ENCODE measurements at regions not wholly inside any gene's neighbourhood (a gene's known extent, or its start where the extent isn't known, plus 50 kb on each side); places are given as distances from the start of the nearest gene placed in this dataset.

- H3K27ac ChIP-seq = no peak overlapping the region
- intact Hi-C loops (cut with DNase I) = no loop called here
- H3K36me3 ChIP-seq = no peaks in the 10 kb centered on the region
- TF ChIP-seq EP300 (IDR thresholded peaks at IDR 0.05) (no peak), CTCF (IDR thresholded peaks at IDR 0.05) (no peak), POLR2AphosphoS5 (IDR thresholded peaks at IDR 0.05) (no peak)
- WGBS, 2 donors = 26 to 64% methylated on average over 2 of the region's 2 CpGs
- H3K27me3 ChIP-seq = no peaks in the 10 kb centered on the region
- no peak overlapping the region for H3K4me3 ChIP-seq
- H3K4me1 ChIP-seq = peaks cover 0 to 10% (median 0%) of the 10 kb centered on the region in 4 donors
- no peaks in the 10 kb centered on the region for H3K9me3 ChIP-seq
- no peak for DNase-seq
Observed at GRCh38 chr3:144866476-144866875, 894.9 kb downstream of the DIPK2A start.

DNA sequence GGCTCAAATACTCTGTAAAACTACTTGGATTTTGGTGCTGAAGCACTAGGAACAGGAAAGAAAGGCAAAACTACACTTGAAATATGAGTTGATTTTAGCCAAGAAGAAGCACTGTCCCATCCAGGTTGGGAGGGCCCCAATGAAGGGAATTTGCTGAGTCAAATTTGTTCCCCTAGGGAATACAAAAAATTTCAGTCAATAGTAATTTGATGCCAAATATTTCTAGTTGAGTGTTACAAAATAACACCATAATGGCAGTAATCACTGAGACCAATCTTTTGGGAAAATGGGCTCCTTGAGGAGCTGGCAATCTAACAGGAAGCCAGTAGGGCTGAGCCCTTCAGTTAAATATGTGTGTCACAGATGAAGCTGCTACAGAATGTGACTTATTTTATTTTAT is 896.9 kb downstream of the DIPK2A start:
- Histone ChIP-seq H3K4me3 (no peak overlapping the region), H3K36me3 (no peaks in the 10 kb centered on the region), H3K27ac (no peak overlapping the region), H3K27me3 (no peaks in the 10 kb centered on the region), H3K9me3 (no peaks in the 10 kb centered on the region), H3K4me1 (peaks cover 0 to 10% (median 0%) of the 10 kb centered on the region in 4 donors)
- no peak for TF ChIP-seq POLR2A (IDR thresholded peaks at IDR 0.05)
- no peak for TF ChIP-seq POLR2AphosphoS5 (IDR thresholded peaks at IDR 0.05)
- no peak for TF ChIP-seq EP300 (IDR thresholded peaks at IDR 0.05)
- TF ChIP-seq CTCF (IDR thresholded peaks at IDR 0.05) = no peak
- intact Hi-C loops (cut with DNase I) = no loop called here
- DNase-seq = no peak

- no peak for DNase-seq
- no peaks in the 10 kb centered on the region for H3K36me3 ChIP-seq
- intact Hi-C loops (cut with DNase I) = no loop called here
- H3K9me3 ChIP-seq = no peaks in the 10 kb centered on the region
- TF ChIP-seq EP300 (IDR thresholded peaks at IDR 0.05) (no peak), CTCF (IDR thresholded peaks at IDR 0.05) (no peak), POLR2AphosphoS5 (IDR thresholded peaks at IDR 0.05) (no peak), POLR2A (IDR thresholded peaks at IDR 0.05) (no peak)
- no peak overlapping the region for H3K27ac ChIP-seq
- 85 to 99% methylated on average over 1 of the region's 1 CpG for WGBS, 2 donors
- H3K27me3 ChIP-seq = no peaks in the 10 kb centered on the region
- no peaks in the 10 kb centered on the region for H3K4me1 ChIP-seq
- no peak overlapping the region for H3K4me3 ChIP-seq
Observed at GRCh38 chr3:144873066-144873465, 901.4 kb downstream of the DIPK2A start.

DNA sequence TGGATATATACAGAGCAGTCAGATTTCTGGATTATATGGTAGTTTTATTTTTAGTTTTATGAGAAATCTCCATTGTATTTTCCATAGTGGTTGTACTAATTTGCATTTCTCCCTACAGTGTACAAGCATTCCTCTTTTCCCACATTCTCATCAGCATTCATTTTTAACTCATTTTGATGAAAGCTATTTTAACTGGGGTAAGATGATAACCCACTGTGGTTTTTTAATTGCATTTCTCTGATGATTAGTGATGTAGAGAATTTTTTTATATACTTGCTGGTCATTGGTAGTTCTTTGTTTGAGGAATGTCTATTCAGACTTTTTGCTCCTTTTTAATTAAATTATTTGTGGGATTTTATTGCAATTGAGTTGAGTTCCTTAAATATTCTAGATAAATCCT is 903.6 kb downstream of the DIPK2A start:
- H3K27me3 ChIP-seq = no peaks in the 10 kb centered on the region
- no peaks in the 10 kb centered on the region for H3K9me3 ChIP-seq
- intact Hi-C loops (cut with DNase I) = no loop called here
- no peaks in the 10 kb centered on the region for H3K4me1 ChIP-seq
- H3K27ac ChIP-seq = no peak overlapping the region
- H3K36me3 ChIP-seq = no peaks in the 10 kb centered on the region
- no peak for TF ChIP-seq POLR2A (IDR thresholded peaks at IDR 0.05)
- DNase-seq = no peak
- no peak overlapping the region for H3K4me3 ChIP-seq

DNA sequence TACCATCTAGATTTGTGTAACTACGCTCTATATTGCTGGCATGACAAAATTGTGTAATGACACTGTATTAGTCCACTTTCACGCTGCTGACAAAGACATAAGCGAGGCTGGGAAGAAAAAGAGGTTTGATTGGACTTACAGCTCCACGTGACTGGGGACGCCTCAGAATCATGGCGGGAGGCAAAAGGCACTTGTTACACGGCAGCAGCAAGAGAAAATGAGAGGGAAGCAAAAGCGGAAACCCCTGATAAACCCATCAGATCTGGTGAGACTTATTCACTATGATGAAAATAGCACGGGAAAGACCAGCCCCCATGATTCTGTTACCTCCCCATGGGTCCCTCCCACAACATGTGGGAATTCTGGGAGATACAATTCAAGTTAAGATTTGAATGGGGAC is 905.7 kb downstream of the DIPK2A start:
- intact Hi-C loops (cut with DNase I) = no loop called here

More for the DNA sequence above, 905.7 kb downstream of the DIPK2A start:
- Histone ChIP-seq H3K4me3 (no peak overlapping the region), H3K27ac (no peak overlapping the region), H3K9me3 (no peaks in the 10 kb centered on the region), H3K4me1 (no peaks in the 10 kb centered on the region), H3K27me3 (no peaks in the 10 kb centered on the region), H3K36me3 (no peaks in the 10 kb centered on the region)
- WGBS, 2 donors = 86 to 91% methylated on average over 9 of the region's 9 CpGs
- no peak for DNase-seq
- TF ChIP-seq EP300 (IDR thresholded peaks at IDR 0.05) = no peak
- no peak for TF ChIP-seq POLR2A (IDR thresholded peaks at IDR 0.05)
- TF ChIP-seq CTCF (IDR thresholded peaks at IDR 0.05) = no peak
- TF ChIP-seq POLR2AphosphoS5 (IDR thresholded peaks at IDR 0.05) = no peak

Measured in sigmoid colon (tissue), 6 donors.